NOMO-1 treated with dmso at 0.1 percent for 144 hours (cell line): ENCODE measurements at regions not wholly inside any gene's neighbourhood (a gene's known extent, or its start where the extent isn't known, plus 50 kb on each side); places are given as distances from the start of the nearest gene placed in this dataset.

ENCODE experiments used
- DNase-seq: peaks from one replicate; lab custom pipeline; 2025; ENCODE audit not compliant: unreplicated experiment; lab: John Stamatoyannopoulos, UW

GRCh38 chr11:128047026-128047425 lies 540.3 kb downstream of the ETS1 start:
- no peak for DNase-seq

DNA sequence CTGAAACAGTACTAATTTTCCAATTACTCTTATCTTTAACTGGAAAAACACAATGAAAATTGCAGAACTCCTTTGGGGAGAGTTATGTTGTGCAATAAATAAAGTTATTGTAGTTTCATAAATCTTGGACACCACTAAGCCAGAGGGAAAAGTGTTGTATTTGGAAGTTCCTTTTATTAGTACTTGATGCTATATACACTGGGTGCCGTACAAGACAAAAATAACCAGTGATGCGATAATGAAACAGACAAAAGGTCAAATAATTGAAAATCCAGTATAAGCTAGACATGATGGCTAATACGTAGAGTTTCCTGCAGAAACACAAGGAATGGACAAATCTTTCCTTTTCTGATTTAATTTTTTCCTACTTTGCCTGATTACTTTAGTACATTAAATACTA lies 541.1 kb downstream of the ETS1 start:
- no peak for DNase-seq

- no peak for DNase-seq
These were observed 542.1 kb downstream of the ETS1 start for GRCh38 chr11:128045094-128045725.

DNA sequence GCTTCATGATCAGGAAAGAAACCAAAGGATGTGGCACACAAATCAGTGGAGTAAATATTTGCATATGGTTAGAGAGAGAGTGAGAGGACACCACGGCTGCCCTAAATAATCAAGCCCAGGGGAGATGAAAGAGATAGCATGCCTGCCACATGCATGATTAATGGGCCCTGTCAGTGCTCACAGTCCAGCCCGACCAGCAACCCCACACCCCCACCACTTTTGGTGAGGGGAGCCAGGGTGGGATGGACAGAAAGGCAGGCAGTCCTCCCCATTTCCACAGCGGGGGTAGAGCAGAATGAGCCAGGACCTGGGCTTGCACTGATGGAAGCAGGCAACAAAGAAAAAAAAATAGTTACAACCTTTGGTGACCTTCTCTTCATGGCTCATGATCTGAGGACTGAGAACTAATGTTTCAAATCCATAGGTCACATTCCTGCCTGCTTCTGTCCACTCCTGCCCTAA lies 545.0 kb downstream of the ETS1 start:
- no peak for DNase-seq

DNA sequence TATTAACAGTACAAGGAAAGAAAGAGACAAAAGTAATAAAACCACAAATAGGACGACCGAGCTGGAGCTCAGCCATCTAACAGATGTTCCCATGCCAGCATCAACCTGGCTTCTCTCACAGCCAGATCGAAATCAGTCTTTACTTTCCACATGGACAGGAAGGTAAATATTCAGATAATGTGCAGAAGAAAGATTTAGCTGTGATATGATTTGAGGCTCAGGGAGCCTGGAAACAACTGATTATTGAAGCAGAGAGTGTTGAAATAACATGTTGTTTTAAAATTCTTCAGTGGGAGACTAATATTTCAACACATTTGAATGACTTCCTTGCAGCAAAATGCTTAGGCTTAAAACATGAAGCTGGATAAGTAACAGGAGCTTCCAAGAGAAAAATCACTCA lies 546.8 kb downstream of the ETS1 start:
- no peak for DNase-seq

DNA sequence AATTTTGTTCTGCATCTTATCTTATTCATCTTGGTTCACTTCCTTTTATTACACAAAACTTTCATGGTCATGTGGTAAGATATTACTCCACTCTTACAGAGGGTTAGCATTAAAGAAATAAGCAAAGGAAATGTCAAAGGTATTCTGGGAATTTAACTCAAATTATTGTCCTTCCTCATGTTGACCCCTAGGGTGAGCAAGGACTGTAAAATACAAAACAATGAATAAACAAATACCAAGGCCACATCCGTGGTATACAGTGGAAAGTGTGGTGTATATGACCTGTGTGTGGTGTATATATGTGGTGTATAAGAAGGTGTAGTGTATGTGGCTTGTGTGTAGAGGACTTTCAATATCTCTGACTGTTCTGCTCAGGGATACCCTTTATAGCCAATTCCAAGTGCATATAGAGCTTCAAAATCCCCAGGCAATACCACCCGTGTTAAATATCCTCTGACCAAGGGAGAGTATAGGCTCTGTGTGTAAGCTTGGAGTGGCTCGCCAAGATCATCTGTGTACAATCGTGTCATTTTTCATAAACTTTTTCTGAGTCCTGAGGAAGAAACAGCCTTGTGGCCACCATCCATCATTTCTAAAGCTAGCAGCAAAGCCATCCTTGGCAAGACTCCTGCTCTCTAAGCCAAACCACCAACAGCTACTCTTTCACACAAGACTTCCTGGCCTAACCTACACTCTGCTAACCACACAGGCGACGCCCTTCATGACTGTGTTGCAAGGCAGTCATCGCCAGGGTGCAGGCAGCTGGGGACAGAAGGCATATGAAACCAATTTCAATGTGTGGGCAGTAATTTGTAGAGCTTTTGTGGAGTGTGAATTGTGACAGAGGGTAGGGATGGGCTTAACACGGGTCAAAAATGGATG lies 548.0 kb downstream of the ETS1 start:
- peak; percentile 97 for DNase-seq

DNA sequence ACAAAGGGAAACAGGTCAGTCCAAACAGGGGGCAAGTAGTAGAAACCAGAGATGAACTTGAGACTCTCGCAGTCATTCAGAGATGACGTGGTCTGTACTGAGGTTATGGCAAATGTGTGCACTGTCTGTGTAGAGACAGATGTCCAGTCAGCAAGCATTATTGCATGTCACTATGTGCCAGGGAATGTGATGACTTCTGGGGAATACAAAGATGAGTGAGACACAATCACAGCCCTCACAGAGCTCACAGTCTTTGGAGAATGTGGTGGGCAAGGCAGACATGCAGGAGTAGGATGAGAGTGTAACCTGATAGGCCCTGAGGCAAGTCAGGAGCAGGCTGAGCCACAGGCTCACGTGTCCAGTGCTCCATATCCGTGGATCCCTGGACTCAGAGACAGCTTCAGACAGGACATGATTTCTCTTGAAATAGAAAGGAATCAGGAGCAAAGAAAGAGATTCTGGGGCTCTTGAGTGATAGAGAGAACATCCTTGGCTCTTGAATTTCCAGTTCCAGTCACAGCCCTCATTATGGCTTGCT lies 550.7 kb downstream of the ETS1 start:
- no peak for DNase-seq

GRCh38 chr11:128036006-128036405 lies 551.4 kb downstream of the ETS1 start:
- no peak for DNase-seq

DNA sequence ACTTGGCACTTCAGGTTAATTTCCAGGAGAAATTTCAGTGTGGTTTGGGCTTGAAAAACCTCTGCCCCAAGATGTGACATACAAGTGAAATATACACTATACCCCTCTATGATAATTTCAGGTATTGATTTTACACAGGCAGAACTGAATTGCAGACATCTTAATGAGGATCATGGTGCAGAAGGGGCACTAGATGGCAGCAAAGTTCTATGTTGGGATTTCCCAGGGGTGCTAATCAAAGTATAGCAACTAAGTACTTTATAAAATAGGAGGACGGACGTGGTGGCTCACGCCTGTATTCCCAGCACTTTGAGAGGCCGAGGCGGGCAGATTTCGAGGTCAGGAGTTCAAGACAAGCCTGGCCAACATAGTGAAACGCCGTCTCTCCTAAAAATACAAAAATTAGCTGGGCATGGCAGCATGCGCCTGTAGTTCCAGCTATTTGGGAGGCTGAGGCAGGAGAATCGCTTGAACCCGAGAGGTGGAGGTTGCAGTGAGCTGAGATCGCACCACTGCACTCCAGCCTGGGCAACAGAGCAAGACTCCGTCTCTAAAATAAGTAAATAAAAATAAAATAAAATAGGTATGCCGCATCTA lies 555.7 kb downstream of the ETS1 start:
- DNase-seq = peak; percentile 63

DNA sequence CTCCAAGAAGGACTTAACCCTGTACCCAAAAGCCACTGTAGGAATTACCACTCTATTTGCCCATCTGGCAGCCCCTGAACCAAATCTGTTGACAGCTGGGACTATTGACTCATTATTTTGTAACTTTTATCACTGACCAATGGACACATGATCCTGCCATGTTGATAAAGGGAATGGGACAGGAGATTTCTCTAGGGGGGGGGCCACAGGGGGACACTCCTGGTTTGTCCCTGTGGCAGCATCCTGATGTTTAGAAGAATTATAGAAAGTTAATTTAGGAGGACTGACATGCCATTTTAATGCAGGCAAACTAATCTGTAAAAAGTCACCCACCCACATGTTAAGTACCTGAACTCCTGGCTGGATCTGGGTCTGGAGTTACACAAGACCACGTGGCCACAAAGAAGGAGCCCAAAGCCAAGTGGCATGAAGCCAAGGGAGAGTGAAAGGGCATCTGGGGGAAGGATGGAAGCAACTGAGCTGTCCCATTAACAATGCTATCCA lies 558.1 kb downstream of the ETS1 start:
- no peak for DNase-seq

DNA sequence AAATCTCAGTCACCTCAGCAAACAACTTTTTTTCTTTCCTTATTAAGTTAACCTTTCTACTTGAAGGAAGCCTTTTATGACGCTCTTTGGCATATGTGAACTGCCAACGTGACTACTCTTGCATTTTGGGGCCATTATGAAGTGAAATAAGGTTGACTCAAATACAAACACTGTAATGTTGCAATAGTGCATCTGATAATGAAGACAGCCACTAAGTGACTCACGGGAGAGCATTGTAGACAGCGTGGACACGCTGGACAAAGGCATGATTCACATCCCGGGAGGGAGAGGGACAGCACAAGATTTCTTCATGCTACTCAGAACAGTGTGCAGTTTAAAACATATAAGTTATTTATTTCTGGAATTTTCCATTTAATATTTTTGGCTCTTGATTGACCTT lies 560.8 kb downstream of the ETS1 start:
- no peak for DNase-seq

DNA sequence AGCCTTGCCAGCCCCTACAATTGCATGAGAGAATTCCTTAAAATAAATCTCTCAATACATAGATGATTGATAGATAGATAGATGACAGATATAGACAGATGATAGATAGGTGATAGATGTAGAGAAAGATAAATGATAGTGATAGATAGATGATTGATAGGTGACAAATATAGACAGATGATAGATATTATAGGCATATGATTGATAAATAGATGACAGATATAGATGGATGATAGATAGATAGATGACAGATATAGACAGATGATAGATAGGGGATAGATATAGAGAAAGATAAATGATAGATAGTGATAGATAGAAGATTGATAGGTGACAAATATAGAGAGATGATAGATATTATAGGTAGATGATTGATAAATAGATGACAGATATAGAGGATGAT lies 564.6 kb downstream of the ETS1 start:
- no peak for DNase-seq

GRCh38 chr11:128022007-128022368 lies 565.4 kb downstream of the ETS1 start:
- DNase-seq = no peak

DNA sequence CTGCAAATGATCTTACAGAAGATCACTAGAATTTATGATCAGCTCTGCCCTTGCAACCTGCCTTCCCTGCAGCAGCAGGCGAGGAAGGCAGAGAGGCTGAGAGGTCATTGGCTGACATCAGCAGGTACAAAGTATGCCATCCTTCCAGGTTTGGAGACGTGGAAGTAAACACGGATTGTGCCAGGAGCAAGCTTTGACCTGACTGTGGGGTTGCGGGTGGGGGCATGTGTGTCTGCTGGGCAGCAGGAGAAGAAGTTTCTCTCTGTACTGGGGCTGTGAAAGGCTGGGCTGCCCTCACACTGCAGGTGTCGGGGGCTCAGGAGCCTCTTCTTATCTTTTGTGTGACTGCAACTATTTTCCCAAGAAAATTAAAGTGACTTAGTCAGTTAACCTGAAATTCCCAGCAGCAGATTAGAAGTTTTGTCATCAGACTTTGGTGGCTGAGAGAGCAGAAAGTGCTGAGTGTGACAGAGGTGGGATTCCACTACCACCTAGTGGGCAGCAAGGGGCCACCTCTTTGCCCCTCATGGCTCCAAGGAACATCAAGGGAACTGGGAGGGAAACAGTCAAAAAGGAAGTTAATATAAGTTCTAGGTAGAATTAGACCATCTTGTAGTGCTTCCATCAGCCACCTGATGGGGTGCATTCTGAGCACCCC lies 565.9 kb downstream of the ETS1 start:
- no peak for DNase-seq

DNA sequence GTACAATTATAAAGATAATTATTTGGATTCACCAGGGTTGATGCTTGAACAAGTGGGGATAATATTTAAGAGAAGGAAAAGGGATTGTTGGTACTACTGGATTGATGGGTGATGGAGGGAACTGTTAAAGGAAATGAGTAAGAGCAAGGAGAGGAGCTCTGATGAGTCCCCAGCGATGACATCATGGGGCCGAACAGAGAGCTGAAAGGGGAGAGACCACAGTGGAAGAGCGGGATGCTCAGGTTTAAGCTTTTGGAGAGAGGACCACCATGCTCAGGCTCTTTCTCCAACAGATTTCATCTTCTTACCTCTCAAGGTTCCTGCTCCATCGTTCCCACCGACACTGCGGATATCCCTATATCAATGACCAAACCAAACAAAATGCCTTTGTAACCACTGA lies 568.7 kb downstream of the ETS1 start:
- no peak for DNase-seq

DNA sequence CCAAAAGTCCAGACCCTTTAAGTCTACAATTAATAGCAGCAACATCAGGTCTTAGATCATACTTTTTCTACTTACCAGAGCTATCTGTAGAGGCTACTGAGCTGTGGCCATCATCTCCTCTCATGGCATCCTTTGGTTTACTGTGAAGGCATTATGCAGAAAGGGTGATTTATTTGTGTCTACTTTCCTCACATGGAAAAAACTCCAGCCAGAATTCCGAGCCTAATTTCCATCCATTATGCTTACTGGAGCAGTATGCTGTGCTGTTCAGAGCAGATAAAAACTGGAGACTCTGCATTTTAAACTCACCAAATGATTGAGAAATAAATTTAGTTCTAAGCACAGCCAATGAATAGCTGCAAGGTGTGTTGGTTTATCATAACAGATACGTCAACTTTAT lies 581.8 kb downstream of the ETS1 start:
- no peak for DNase-seq

GRCh38 chr11:127998421-127998820 lies 588.9 kb downstream of the ETS1 start:
- DNase-seq = no peak

- no peak for DNase-seq
These were observed 589.8 kb downstream of the ETS1 start for GRCh38 chr11:127997594-127997993.

- no peak for DNase-seq
These were observed 590.5 kb downstream of the ETS1 start for GRCh38 chr11:127996825-127997224.

GRCh38 chr11:127995921-127996320 lies 591.4 kb downstream of the ETS1 start:
- no peak for DNase-seq

GRCh38 chr11:127994736-127995135 lies 592.6 kb downstream of the ETS1 start:
- no peak for DNase-seq
